T-cell (primary cell): ENCODE measurements at regions not wholly inside any gene's neighbourhood (a gene's known extent, or its start where the extent isn't known, plus 50 kb on each side); places are given as distances from the start of the nearest gene placed in this dataset.

Experiments used
- ATAC-seq, 4 experiments: fragments of 200-7000 bp in 3 of 4; fragments of 150-1000 bp in 1 of 4; cut with Tn5 transposase; replicated peaks in 1 of 4; 1 replicate in 3 of 4; 2 replicates in 1 of 4; pipeline ENCODE4 v1.10.0; 2021; ENCODE audit warnings: moderate library complexity in 3 of 4, mild to moderate bottlenecking in 2 of 4, moderate number of reproducible peaks in 1 of 4
- CTCF ChIA-PET, 2 donors: fragments of 300-600 bp; sonication (Branson Sonifier 250); formaldehyde crosslinking; loops; one replicate each; lab custom pipeline; 2022; ENCODE audit warnings: antibody characterized with exemption in 2 of 2; lab: Charles Lee
- POLR2A ChIA-PET, 2 donors: fragments of 300-600 bp; sonication (Branson Sonifier 250); formaldehyde crosslinking; loops; one replicate each; lab custom pipeline; 2022; ENCODE audit warnings: antibody characterized with exemption in 2 of 2; lab: Charles Lee
- DNase-seq, 35 experiments: peaks; one replicate each; pipeline versions ENCODE4 v3.0.0 to v3.0.0-alpha.2; 2013 to 2023
- H3K27ac ChIP-seq: one replicate; pipeline ENCODE4 v1.5.1; 2013; ENCODE audit warnings: low read length
- H3K27me3 ChIP-seq, 2 experiments: replicated peaks in 1 of 2; 1 replicate in 1 of 2; 2 replicates in 1 of 2; pipeline versions ENCODE4 v1.6.1 to v1.7.0; 2013; ENCODE audit warnings: low read length in 1 of 2, mixed read lengths in 1 of 2; ENCODE audit not compliant: control insufficient read depth in 2 of 2, insufficient read depth in 2 of 2; ENCODE audit errors: extremely low read depth in 1 of 2
- H3K36me3 ChIP-seq, 2 donors: 1 replicate in 1 of 2; 2 replicates in 1 of 2; pipeline versions ENCODE4 v1.6.1 to v1.7.0; 2013; ENCODE audit warnings: low read length in 1 of 2; ENCODE audit not compliant: control insufficient read depth in 2 of 2, insufficient read depth in 1 of 2; ENCODE audit errors: extremely low read depth in 1 of 2
- H3K4me1 ChIP-seq, 2 experiments: 1 replicate in 1 of 2; 2 replicates in 1 of 2; pipeline versions ENCODE4 v1.6.1 to v1.7.0; 2013; ENCODE audit warnings: low read length in 2 of 2, mixed read lengths in 1 of 2; ENCODE audit not compliant: insufficient read depth in 2 of 2, control insufficient read depth in 1 of 2; ENCODE audit errors: extremely low read depth in 1 of 2
- H3K4me3 ChIP-seq, 2 donors: 1 replicate in 1 of 2; 2 replicates in 1 of 2; pipeline versions ENCODE4 v1.5.1 to v1.7.0; 2013; ENCODE audit warnings: mild to moderate bottlenecking in 2 of 2, low read length in 1 of 2, moderate library complexity in 1 of 2; ENCODE audit not compliant: control insufficient read depth in 1 of 2; ENCODE audit errors: extremely low read depth in 1 of 2
- H3K9me3 ChIP-seq: 2 replicates; pipeline ENCODE4 v1.7.0; 2013
- H3K27ac Mint-ChIP-seq, 2 donors: one replicate each; pipeline ENCODE4 v1.8.0; 2020 to 2021; ENCODE audit warnings: mild to moderate bottlenecking in 2 of 2, mixed read lengths in 2 of 2
- H3K27me3 Mint-ChIP-seq, 2 donors: one replicate each; pipeline ENCODE4 v1.8.0; 2021 to 2022; ENCODE audit warnings: mixed read lengths in 2 of 2
- H3K36me3 Mint-ChIP-seq: one replicate; pipeline ENCODE4 v1.8.0; 2021; ENCODE audit warnings: mixed read lengths
- H3K4me1 Mint-ChIP-seq, 3 donors: one replicate each; pipeline ENCODE4 v1.8.0; 2020 to 2022; ENCODE audit warnings: mixed read lengths in 3 of 3, mild to moderate bottlenecking in 1 of 3
- H3K4me3 Mint-ChIP-seq, 3 donors: one replicate each; pipeline ENCODE4 v1.8.0; 2020 to 2022; ENCODE audit warnings: mild to moderate bottlenecking in 3 of 3, mixed read lengths in 3 of 3, moderate library complexity in 3 of 3
- H3K9me3 Mint-ChIP-seq, 3 donors: one replicate each; pipeline ENCODE4 v1.8.0; 2020 to 2022; ENCODE audit warnings: mixed read lengths in 3 of 3
- whole genome bisulfite sequencing: methylation state at CpG from one replicate; pipeline ENCODE4 v1.1.5; 2013; ENCODE audit warnings: missing lambda C conversion rate; ENCODE audit not compliant: insufficient coverage; 5-methylcytosine and 5-hydroxymethylcytosine counted together

- CTCF ChIA-PET = no interaction called here
Observed at GRCh38 chr16:85166699-85167588, 54.7 kb upstream of the CIBAR2 start.

GRCh38 chr16:85167589-85168537 is 55.6 kb upstream of the CIBAR2 start:
- H3K27me3 Mint-ChIP-seq = peaks cover 36 to 50% of the 10 kb centered on the region in 2 donors
- H3K27ac Mint-ChIP-seq = no peak overlapping the region
- WGBS = 90% methylated on average over 17 of the region's 22 CpGs
- POLR2A ChIA-PET = no interaction called here
- H3K36me3 Mint-ChIP-seq = no peaks in the 10 kb centered on the region
- Histone ChIP-seq H3K27ac (no peak overlapping the region), H3K9me3 (no peaks in the 10 kb centered on the region), H3K4me3 (no peak overlapping the region), H3K36me3 (no peaks in the 10 kb centered on the region), H3K4me1 (no peaks in the 10 kb centered on the region), H3K27me3 (peaks cover 6 to 63% of the 10 kb centered on the region in 2 experiments)
- peaks cover 0 to 2% (median 2%) of the 10 kb centered on the region in 3 donors for H3K4me1 Mint-ChIP-seq
- peak overlapping the region; percentile 9 to 62 (median 35) for H3K4me3 Mint-ChIP-seq
- no peaks in the 10 kb centered on the region for H3K9me3 Mint-ChIP-seq
- ATAC-seq = no peak
- CTCF ChIA-PET = no interaction called here
- DNase-seq = no peak

More at GRCh38 chr16:85166699-85167588, 54.7 kb upstream of the CIBAR2 start:
- Mint-ChIP-seq H3K4me1 (peaks cover 0 to 2% (median 2%) of the 10 kb centered on the region in 3 donors), H3K4me3 (peak overlapping the region in 1 of 3 donors; percentile 15), H3K9me3 (no peaks in the 10 kb centered on the region), H3K27me3 (peaks cover 27 to 43% of the 10 kb centered on the region in 2 donors), H3K27ac (no peak overlapping the region), H3K36me3 (no peaks in the 10 kb centered on the region)
- DNase-seq = no peak
- no peaks in the 10 kb centered on the region for H3K4me1 ChIP-seq
- H3K4me3 ChIP-seq = no peak overlapping the region
- POLR2A ChIA-PET = no interaction called here
- WGBS = 89% methylated on average over 21 of the region's 22 CpGs
- no peak for ATAC-seq
- H3K9me3 ChIP-seq = no peaks in the 10 kb centered on the region
- no peak overlapping the region for H3K27ac ChIP-seq
- peaks cover 4 to 54% of the 10 kb centered on the region in 2 experiments for H3K27me3 ChIP-seq
- no peaks in the 10 kb centered on the region for H3K36me3 ChIP-seq

GRCh38 chr16:85168732-85169256 is 56.5 kb upstream of the CIBAR2 start:
- Mint-ChIP-seq H3K9me3 (no peaks in the 10 kb centered on the region), H3K27me3 (peaks cover 44 to 59% of the 10 kb centered on the region in 2 donors), H3K4me3 (peak overlapping the region; percentile 37 to 62 (median 46)), H3K36me3 (no peaks in the 10 kb centered on the region), H3K4me1 (peaks cover 0 to 2% (median 2%) of the 10 kb centered on the region in 3 donors), H3K27ac (no peak overlapping the region)
- no peak for ATAC-seq
- Histone ChIP-seq H3K4me1 (no peaks in the 10 kb centered on the region), H3K27ac (no peak overlapping the region), H3K36me3 (no peaks in the 10 kb centered on the region), H3K4me3 (no peak overlapping the region), H3K27me3 (peaks cover 6 to 69% of the 10 kb centered on the region in 2 experiments), H3K9me3 (no peaks in the 10 kb centered on the region)
- CTCF ChIA-PET = no interaction called here
- WGBS = 27% methylated on average over 23 of the region's 54 CpGs
- POLR2A ChIA-PET = no interaction called here
- DNase-seq = no peak

- Histone ChIP-seq H3K4me1 (no peaks in the 10 kb centered on the region), H3K36me3 (no peaks in the 10 kb centered on the region), H3K9me3 (no peaks in the 10 kb centered on the region), H3K4me3 (peak overlapping the region in 1 of 2 donors; percentile 18), H3K27ac (no peak overlapping the region), H3K27me3 (peaks cover 6 to 76% of the 10 kb centered on the region in 2 experiments)
- Mint-ChIP-seq H3K27me3 (peaks cover 51 to 65% of the 10 kb centered on the region in 2 donors), H3K27ac (no peak overlapping the region), H3K4me3 (no peak overlapping the region), H3K9me3 (no peaks in the 10 kb centered on the region), H3K36me3 (no peaks in the 10 kb centered on the region), H3K4me1 (peaks cover 0 to 2% (median 2%) of the 10 kb centered on the region in 3 donors)
- 2% methylated on average over 125 of the region's 125 CpGs for WGBS
- DNase-seq = peak in 1 of 35 experiments; percentile 7
- ChIA-PET CTCF (no interaction called here), POLR2A (no interaction called here)
- ATAC-seq = peak in 3 of 4 experiments; percentile 7 to 22 (median 19)
Observed at GRCh38 chr16:85169333-85170065, 57.2 kb upstream of the CIBAR2 start.

- POLR2A ChIA-PET = no interaction called here
- Mint-ChIP-seq H3K36me3 (no peaks in the 10 kb centered on the region), H3K27me3 (peaks cover 51 to 64% of the 10 kb centered on the region in 2 donors), H3K4me3 (peak overlapping the region in 1 of 3 donors; percentile 67), H3K27ac (no peak overlapping the region), H3K4me1 (peaks cover 0 to 2% (median 2%) of the 10 kb centered on the region in 3 donors), H3K9me3 (no peaks in the 10 kb centered on the region)
- WGBS = 32% methylated on average over 38 of the region's 38 CpGs
- H3K4me1 ChIP-seq = no peaks in the 10 kb centered on the region
- ATAC-seq = no peak
- DNase-seq = no peak
- H3K4me3 ChIP-seq = no peak overlapping the region
- H3K36me3 ChIP-seq = no peaks in the 10 kb centered on the region
- CTCF ChIA-PET = no interaction called here
- peaks cover 6 to 82% of the 10 kb centered on the region in 2 experiments for H3K27me3 ChIP-seq
- H3K9me3 ChIP-seq = no peaks in the 10 kb centered on the region
- H3K27ac ChIP-seq = no peak overlapping the region
Observed at GRCh38 chr16:85170066-85170491, 57.8 kb upstream of the CIBAR2 start.
